ENCODE measurements at regions not wholly inside any gene's neighbourhood (a gene's known extent, or its start where the extent isn't known, plus 50 kb on each side); places are given as distances from the start of the nearest gene placed in this dataset.
"Not testable (repeated sequence)": the region's sequence is repeated elsewhere in the genome, so short reads cannot be mapped to it uniquely, and the experiment has no call there.

- no peak for TF ChIP-seq CTCF (IDR thresholded peaks at IDR 0.05)
- Histone ChIP-seq H3K27ac (no peak overlapping the region), H3K4me3 (no peak overlapping the region)
- no peak for DNase-seq (ENCODE audit: low spot score)
These were observed 449.7 kb upstream of the KLF6 start for GRCh38 chr10:4234661-4235060.

GRCh38 chr10:4231439-4231838, 446.4 kb upstream of the KLF6 start:
- H3K27ac ChIP-seq, result no peak overlapping the region
- TF ChIP-seq CTCF (IDR thresholded peaks at IDR 0.05), result no peak
- no peak overlapping the region for H3K4me3 ChIP-seq
- no peak for DNase-seq (ENCODE audit: low spot score)

- Histone ChIP-seq H3K27ac (no peak overlapping the region), H3K4me3 (no peak overlapping the region)
- TF ChIP-seq CTCF (IDR thresholded peaks at IDR 0.05), result no peak
- no peak for DNase-seq (ENCODE audit: low spot score)
These were observed 445.0 kb upstream of the KLF6 start for GRCh38 chr10:4230036-4230435.

- Histone ChIP-seq H3K4me3 (no peak overlapping the region), H3K27ac (no peak overlapping the region)
- no peak for DNase-seq (ENCODE audit: low spot score)
- no peak for TF ChIP-seq CTCF (IDR thresholded peaks at IDR 0.05)
These were observed 444.1 kb upstream of the KLF6 start for GRCh38 chr10:4229106-4229505.

GRCh38 chr10:4227586-4227985, 442.6 kb upstream of the KLF6 start:
- TF ChIP-seq CTCF (IDR thresholded peaks at IDR 0.05), result no peak
- no peak overlapping the region for H3K4me3 ChIP-seq
- DNase-seq (ENCODE audit: low spot score), result no peak

GRCh38 chr10:4226941-4227540, 442.0 kb upstream of the KLF6 start:
- Histone ChIP-seq H3K27ac (no peak overlapping the region), H3K4me3 (no peak overlapping the region)
- DNase-seq (ENCODE audit: low spot score), result no peak
- no peak for TF ChIP-seq CTCF (IDR thresholded peaks at IDR 0.05)

More at GRCh38 chr10:4227586-4227985, 442.6 kb upstream of the KLF6 start:
- H3K27ac ChIP-seq, result no peak overlapping the region

- H3K4me3 ChIP-seq, result no peak overlapping the region
- H3K27ac ChIP-seq, result no peak overlapping the region
- DNase-seq (ENCODE audit: low spot score), result no peak
- no peak for TF ChIP-seq CTCF (IDR thresholded peaks at IDR 0.05)
These were observed 439.2 kb upstream of the KLF6 start for GRCh38 chr10:4224178-4224577.

GRCh38 chr10:4221310-4221709, 436.3 kb upstream of the KLF6 start:
- not testable (repeated sequence) for H3K4me3 ChIP-seq; H3K27ac ChIP-seq; DNase-seq (ENCODE audit: low spot score)
